DMS79 (cell line): ENCODE measurements at regions not wholly inside any gene's neighbourhood (a gene's known extent, or its start where the extent isn't known, plus 50 kb on each side); places are given as distances from the start of the nearest gene placed in this dataset.

Experiments
- DNase-seq: peaks from one replicate; lab custom pipeline; 2025; lab: John Stamatoyannopoulos, UW

DNA sequence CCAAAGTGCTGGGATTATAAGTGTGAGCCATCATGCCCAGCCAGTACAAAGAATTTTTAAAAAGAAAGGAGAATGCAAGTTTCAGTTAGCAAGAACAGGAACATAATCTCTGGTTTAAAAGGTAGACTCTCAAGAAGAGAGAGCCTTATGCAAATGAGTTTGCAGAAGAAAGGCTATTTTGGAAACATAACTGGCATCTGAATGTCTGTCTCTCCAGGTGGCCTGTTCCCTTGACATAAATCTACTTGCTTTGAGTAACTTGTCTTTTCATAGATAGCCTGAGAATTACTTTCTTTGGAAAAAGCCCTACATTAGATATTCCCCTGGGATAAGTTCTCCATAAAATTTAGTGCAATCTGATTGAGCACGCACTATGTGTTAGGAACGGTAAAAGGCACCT is 109.6 kb downstream of the ICOS start:
- no peak for DNase-seq

DNA sequence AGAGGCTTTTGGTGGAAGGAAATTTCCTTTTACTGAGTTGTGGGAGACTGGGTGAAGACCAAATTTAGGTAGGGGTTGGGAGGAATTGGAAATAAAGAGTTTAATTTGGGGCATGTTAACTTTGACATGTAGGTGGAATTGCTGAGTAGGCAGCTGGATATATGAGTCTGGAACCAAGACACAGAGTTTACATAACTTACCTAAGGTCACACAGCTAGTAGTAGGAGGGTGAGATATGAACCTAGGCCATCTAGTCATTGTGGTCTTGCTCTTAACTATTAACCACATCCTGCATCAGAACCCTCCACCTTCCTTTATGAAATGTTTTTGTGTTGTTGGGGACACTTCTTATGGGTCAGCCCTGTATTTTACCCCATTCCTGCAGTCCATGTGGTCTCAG is 113.1 kb downstream of the ICOS start:
- no peak for DNase-seq

DNA sequence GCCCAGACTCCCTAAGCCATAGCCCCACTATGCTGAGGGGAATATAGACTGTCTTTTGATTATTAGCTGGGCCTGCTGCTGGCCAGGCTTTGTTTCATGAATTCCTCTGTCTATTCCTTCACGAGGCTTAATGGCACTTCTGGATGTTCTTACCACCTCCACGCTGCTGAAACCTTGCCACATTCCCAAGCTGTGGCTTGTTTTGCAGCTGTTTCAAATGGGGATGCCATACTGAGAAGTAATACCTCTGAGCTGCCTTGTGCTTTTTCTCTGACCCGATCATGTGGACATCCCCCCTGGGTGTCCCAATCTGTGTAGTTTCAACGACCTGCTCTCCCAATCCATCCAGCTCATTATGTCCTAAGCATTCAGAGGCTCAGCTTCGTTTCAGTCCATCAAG is 114.1 kb downstream of the ICOS start:
- DNase-seq, result no peak

DNA sequence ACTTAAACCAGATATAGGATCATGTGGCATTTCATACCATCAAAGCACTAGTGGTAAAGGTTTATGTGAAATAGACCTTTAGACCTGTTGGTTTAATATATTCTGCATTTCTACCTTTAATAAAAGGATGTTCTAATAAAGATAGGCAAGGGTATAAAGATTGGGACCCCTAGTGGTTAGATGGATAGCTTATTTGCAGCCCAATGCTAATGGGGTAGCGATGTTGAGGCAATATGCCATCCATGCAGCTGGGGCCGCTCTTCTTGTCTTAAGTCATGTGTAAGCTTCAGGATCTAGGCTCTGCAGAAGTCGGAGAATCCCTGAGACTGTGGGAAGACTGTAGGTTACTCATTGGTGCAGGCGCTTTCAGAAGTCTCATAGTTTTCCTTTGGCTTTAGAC is 114.9 kb downstream of the ICOS start:
- DNase-seq, result no peak

GRCh38 chr2:204051984-204052556 is 115.5 kb downstream of the ICOS start:
- DNase-seq, result no peak

DNA sequence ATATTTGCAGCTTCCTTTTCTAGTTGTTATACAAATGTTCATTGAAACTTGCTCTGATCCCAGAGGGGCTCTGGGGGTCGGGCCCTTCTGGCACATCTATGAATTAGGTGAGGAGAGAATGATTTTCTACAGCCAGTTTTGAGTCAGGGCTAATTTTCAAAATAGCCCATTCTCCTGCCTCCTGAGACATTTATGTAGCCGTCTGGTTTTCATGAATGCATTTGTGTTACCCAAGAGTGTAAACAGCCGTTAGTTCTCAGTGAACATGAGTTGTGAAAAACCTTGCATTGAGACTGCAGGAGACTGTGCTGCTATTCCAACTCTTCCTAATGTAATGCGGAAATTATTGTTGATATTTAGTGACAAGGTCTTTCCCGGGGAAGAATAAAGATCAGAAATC is 122.5 kb downstream of the ICOS start:
- DNase-seq, result no peak

GRCh38 chr2:204060841-204061240 is 124.3 kb downstream of the ICOS start:
- no peak for DNase-seq

GRCh38 chr2:204061241-204061640 is 124.7 kb downstream of the ICOS start:
- DNase-seq, result no peak

- no peak for DNase-seq
These were observed 127.6 kb downstream of the ICOS start for GRCh38 chr2:204064119-204064518.

DNA sequence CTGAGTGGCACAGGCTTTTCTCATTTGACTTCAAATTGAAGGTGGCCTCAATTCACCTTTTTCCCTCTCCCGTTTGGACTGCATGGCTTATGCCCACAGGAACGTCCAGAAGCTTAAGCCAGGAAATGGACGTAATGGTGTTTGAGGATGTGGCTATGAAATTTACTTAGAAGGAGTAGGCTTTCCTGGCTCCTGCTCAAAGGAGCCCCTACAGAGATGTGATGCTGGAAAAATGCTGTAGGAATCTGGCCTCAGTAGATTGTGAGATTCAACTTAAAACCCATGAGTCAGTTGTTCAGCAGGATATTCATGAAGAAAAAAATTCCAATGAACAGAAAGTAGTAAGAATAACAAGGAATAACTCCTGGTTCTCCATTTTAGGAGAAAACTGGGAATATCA is 129.0 kb downstream of the ICOS start:
- DNase-seq, result no peak

DNA sequence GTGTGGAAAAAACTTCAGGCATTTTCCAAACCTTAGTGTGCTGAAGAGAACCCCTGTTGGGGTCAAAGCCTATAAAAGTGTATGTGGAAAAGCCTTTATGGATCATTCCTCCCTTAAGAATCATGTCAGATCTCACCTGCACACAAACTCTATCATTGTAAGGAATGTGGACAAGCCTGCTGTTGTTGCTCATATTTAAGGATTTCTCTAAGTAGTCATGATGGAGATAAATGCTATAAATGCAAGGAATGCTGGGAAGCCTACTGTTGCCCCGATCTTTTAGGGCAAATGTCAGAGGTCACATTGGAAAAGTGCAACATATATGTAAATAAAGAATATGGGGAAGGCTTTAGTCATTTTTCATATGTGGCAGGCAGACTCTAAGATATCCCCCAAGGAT is 129.5 kb downstream of the ICOS start:
- no peak for DNase-seq

DNA sequence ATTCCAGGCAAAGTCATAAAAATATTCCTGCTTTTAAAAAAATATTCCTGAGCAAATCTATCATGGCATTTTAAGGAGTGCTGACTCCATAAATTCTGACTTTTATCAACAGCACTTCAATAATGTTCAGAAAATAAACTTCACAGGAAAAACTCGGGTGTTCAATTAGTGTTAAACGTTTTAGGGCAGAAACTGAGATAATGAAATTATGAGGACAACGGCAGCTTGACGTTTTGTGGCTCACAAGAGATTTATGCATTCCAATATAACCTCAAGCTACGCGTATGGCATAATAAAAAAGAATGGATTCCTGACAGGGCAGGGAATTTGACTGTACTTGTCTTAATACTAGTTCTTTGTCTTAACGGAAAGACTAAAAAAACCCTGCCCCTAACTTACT is 133.2 kb downstream of the ICOS start:
- DNase-seq, result no peak

DNA sequence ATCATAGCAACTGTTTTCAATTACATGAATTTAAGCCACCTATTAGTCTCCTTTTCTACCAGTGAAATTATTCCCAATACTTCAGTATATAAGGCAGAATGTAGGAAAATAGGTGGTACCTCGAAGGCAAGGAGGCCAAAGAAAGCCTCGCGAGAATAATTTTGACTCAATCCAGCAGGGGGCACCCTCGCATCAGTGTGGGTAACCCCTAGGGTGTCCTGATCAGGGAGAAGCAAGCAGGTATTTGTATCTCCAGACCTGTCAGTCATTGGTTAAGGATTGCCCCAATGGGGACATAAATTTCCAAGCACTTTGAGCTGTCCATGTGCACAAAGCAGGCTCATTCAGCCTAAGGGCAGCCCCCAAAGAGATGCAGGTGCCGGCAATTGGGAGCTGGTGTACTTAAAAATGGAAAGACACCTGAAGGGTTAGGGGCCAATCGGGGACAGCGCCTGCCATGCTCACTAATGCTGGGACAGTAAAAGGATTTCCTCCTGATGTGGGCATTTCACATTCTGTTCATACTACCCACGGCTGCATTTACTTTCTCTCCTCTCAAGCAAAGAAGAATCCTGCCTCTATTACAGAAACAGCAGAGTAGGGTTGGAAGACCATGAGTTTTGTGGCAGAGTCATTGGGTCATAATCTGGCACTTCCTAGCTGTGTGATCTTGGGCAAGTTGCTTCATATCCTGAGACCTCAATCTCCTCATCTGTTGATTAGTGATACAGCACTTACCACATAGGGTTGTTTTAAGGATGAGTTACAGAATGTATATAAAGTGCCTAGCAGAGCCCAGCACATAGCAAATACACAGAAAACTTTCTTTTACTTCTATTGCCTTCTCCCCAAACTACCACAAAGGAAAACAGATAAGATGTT is 136.1 kb downstream of the ICOS start:
- no peak for DNase-seq

GRCh38 chr2:204074456-204074855 is 137.9 kb downstream of the ICOS start:
- DNase-seq, result no peak

- DNase-seq, result no peak
These were observed 141.6 kb downstream of the ICOS start for GRCh38 chr2:204078003-204078698.

DNA sequence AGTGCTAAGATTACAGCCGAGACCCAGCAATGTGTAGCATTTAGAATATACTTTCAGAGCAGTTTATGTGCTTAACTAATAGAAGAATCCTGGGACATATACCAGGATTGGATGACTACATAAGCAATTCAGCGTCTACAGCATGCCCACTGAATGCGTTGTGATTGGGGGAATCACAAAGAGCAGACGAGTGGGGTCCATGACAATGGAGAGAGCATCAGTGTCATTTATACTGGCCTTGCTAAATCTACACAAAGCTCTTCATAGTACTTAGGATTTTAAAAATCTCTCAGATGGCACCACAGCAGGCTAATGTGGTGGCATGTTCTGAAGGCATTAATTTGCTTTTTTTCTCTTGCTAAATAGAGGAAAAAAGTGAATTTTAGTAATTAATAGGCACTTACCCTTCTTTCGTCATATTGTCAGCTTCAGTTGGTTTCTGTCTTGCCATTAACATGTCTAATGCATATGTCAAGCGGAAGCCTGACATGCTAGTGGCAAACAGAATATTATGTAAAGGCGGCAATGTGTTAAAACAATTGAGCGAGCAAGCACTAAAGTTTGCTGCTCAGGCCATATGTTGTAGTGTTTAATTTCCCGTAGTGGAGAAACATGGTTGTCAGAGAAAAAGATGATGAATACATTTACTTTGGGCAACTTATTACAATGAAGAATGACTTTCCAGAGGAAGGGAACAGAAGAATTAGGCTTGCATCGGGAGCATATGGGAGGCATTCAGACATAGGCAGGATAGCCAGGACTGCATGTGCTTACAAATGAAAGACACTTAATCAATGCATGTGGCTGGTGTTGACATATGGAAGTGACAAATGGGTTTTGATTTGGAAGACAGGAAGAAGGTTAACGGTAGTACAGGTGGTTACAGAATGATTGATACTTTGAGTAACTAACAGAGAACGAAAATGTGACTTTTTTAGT is 145.2 kb downstream of the ICOS start:
- DNase-seq, result no peak

DNA sequence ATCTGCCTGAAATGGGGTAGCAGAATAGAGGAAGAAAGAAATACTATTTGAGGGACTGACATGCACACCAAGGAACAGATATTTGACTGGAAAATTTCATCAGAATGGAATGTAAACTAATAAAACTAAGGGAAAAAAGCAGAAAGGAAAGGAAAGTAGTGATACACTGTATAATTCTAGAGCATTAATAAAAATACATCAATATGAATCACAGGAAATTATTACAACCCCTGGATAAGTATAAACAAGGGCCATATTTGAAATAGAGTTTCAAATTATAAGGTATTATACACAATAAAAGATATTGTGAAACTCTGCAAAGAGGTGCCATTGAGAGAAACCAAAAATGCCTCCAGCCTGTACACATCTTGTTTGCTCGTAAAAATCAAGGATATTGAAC is 149.6 kb downstream of the ICOS start:
- DNase-seq, result no peak

DNA sequence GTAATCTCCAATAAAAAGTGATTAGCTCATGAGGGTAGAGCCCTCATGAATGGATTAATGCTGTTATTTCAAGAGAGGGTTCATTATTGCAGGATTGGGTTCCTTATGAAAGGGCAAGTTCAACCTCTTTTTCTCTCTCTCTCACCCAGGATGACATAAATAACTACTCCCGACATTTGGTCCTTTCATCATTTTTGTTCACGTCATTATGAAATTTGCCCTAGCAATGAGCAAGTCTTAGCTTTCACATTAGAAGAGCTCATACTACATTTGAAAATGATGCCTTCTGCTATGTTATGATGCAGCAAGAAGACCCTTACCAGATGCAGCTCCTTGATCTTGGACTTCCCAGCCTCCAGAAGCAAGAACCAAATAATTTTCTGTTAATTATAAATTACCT is 152.5 kb downstream of the ICOS start:
- DNase-seq, result no peak

DNA sequence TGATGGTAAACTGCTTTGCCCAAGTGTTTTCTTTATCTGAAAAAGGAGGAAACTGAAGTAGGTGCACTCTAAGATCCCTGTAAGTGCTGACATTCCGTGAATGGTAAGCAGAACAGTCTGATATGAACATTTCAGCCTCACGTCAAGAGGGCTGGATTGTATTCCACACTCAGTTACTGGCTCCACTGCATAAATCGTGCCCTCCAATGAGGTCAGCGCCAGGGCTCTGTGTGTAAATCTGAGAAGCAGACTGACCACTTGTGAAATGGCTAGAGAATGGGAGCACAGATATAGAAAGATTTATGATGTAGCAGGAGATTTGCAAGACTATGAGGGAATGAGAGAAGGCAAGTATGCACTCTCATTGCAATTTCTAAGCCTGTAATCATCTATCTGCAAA is 153.0 kb downstream of the ICOS start:
- no peak for DNase-seq

- no peak for DNase-seq
These were observed 153.5 kb downstream of the ICOS start for GRCh38 chr2:204090021-204090420.

DNA sequence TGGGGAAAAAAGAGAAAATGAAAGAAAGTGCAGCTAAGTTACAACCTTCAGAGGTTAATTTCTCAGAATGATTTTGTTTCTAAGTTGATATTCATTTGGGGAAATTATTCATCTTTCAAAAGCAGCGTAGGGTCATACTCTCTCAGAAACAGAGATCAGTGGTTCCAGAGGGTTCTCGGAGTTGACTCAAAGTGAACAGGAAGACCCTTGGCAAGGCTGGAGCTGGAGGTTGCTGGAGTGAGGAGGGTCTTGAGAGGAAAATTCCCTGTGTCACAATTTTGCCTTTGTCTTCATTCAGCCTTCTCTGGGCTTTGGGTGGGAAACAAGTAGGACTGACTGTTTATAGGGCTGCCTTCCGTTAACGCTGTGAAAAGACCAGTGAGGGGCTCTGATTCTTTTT is 168.2 kb downstream of the ICOS start:
- DNase-seq, result no peak

DNA sequence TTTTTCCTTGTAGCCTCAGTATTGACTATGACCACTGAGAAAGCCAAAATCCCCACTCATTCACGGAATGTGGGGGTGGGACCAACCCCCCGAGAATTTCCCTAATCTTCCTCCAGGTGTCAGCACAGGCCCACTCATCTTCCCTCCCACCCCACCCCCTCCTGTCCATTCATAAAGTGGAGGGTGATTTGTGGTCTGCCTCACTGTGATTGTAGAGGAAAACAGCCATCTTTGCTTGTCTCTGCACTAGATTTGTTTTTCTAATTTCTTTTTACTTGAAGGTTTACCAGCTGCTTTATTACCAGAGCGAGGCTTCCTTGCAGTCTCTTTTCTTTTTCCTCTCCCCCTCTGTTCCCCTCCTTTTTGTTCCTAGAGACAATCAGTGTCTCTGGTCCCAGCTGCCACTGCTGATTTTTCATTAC is 171.8 kb downstream of the ICOS start:
- DNase-seq, result no peak
